ENCODE measurements at regions not wholly inside any gene's neighbourhood (a gene's known extent, or its start where the extent isn't known, plus 50 kb on each side); places are given as distances from the start of the nearest gene placed in this dataset.
A peak's percentile ranks its signal among the peaks of the same experiment; 100 is the strongest.
"Not testable (repeated sequence)": the region's sequence is repeated elsewhere in the genome, so short reads cannot be mapped to it uniquely, and the experiment has no call there.

DNA sequence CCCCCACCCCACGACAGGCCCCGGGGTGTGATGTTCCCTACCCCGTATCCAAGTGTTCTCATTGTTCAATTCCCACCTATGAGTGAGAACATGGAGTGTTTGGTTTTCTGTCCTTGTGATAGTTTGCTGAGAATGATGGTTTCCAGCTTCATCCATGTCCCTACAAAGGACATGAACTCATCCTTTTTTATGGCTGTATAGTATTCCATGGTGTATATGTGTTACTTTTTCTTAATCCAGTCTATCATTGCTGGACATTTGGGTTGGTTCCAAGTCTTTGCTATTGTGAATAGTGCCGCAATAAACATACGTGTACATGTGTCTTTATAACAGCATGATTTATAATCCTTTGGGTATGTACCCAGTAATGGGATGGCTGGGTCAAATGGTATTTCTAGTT lies 99.3 kb upstream of the RNU6-1 start:
- POLR2A ChIA-PET; DNase-seq; ATAC-seq; H3K4me1 Mint-ChIP-seq; CTCF ChIA-PET; H3K27ac Mint-ChIP-seq; H3K36me3 Mint-ChIP-seq (ENCODE audit: low read depth); H3K27me3 Mint-ChIP-seq; H3K4me3 Mint-ChIP-seq; intact Hi-C loops (cut with DNase I, micrococcal nuclease); H3K9me3 Mint-ChIP-seq (ENCODE audit: low read depth): not testable (repeated sequence)

DNA sequence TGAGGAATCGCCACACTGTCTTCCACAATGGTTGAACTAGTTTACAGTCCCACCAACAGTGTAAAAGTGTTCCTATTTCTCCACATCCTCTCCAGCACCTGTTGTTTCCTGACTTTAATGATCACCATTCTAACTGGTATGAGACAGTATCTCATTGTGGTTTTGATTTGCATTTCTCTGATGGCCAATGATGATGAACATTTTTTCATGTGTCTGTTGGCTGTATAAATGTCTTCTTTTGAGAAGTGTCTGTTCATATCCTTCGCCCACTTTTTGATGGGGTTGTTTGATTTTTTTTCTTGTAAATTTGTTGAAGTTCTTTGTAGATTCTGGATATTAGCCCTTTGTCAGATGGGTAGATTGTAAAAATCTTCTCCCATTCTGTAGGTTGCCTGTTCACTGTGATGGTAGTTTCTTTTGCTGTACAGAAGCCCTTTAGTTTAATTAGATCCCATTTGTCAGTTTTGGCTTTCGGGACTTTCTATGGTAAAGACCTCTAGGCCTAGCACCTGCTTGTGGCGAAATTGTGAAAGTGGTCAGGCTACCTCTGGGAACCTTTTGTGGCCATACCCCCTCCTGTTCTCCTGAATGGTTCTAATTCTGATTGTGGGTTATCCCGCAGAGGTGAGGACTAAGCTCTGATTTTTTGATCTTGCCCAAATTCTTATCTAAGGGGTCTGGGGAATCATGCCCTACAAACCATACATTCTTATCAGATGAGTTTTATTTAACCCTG lies 99.9 kb upstream of the RNU6-1 start:
- intact Hi-C loops (cut with DNase I, micrococcal nuclease) = not testable (repeated sequence)

DNA sequence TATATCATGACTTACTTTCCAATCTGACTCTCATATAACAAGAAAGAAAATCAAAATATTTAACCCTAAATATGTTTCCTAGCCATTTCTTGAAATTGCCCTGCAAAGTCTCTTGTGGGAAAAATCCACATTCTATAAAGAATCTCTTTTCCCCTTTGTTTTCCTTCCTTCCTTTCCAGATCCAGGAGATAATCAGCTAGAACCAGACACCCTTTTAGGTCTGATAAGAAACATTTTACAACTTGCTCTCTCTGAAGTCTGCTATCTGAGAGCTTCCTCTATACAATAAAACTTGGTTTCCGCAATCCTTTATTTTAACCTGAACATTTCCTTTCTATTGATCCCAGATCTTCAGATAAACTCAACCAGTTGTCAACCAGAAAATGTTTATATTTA lies 100.5 kb upstream of the RNU6-1 start:
- H3K27me3 Mint-ChIP-seq = no peaks in the 10 kb centered on the region
- ChIA-PET POLR2A (no interaction called here), CTCF (no interaction called here)
- no peaks in the 10 kb centered on the region for H3K9me3 Mint-ChIP-seq (ENCODE audit: low read depth)
- H3K27ac Mint-ChIP-seq = no peak overlapping the region
- no peak overlapping the region for H3K4me3 Mint-ChIP-seq
- DNase-seq = no peak
- no peaks in the 10 kb centered on the region for H3K36me3 Mint-ChIP-seq (ENCODE audit: low read depth)
- no peaks in the 10 kb centered on the region for H3K4me1 Mint-ChIP-seq
- ATAC-seq = no peak
- intact Hi-C loops (cut with DNase I, micrococcal nuclease) = no loop called here

More for the DNA sequence above, 99.9 kb upstream of the RNU6-1 start:
- DNase-seq; H3K9me3 Mint-ChIP-seq (ENCODE audit: low read depth); ATAC-seq; CTCF ChIA-PET; H3K27me3 Mint-ChIP-seq; POLR2A ChIA-PET; H3K27ac Mint-ChIP-seq; H3K36me3 Mint-ChIP-seq (ENCODE audit: low read depth); H3K4me1 Mint-ChIP-seq; H3K4me3 Mint-ChIP-seq: not testable (repeated sequence)

DNA sequence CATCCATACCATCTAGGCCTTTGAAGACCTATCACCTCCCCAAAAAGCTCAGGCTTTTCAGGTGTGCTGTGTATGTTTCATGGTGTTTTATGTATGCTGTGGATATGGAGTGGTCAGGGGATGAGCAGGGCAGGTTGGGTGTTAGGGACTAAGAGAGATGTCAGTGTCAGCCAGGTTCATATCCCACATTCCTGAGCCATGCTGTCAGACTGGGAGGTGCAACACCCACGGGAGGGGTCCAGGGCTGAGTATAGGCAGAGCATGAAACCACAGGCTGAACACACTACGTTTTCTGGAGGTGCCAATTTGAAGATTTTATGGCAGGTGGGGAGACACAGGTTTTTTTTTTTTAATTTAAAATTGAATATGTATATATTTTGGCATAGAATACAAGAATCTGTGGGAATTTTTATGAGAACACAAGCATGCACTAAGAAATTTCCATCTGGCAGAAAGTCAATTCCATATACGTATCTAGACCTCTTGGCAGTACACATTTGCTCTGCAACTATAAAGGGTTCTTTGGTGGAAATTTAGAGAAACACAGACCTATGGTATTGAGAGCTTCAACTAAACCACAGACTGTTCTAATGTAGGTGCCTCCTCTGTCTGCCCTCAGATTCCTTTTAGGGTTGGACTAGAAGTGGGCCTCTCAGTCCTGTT lies 101.9 kb upstream of the RNU6-1 start:
- Mint-ChIP-seq H3K4me1 (peaks cover 7% of the 10 kb centered on the region), H3K9me3 (ENCODE audit: low read depth) (no peaks in the 10 kb centered on the region), H3K27me3 (no peaks in the 10 kb centered on the region), H3K4me3 (no peak overlapping the region), H3K36me3 (ENCODE audit: low read depth) (no peaks in the 10 kb centered on the region), H3K27ac (no peak overlapping the region)
- CTCF ChIA-PET = no interaction called here
- no peak for DNase-seq
- intact Hi-C loops (cut with DNase I, micrococcal nuclease) = no loop called here
- ATAC-seq = no peak
- POLR2A ChIA-PET = no interaction called here

DNA sequence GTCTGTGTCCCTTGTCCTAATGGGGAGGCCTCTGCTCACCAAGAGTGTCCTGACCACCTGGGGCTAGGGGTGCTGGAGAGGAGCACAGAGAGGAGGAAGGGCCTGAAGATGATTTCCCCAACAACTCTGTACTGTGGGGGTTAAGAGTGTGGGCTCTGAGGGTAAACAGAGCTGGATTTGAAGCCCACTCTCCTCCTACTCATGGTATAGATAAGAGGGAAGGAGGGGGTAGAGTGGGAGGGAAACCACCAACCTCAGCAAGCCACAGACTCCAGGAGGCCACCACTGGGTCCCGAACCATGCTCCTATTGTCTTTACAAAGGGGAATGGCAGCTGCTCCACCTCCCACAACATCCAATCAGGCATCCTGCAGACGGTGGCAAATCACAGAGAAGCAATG lies 103.6 kb upstream of the RNU6-1 start:
- ChIA-PET CTCF (interaction anchor here (0.6 kb wide), 1 partner anchor 9 kb away, joined by 3 read pairs; no protein-coding TSS in a partner anchor), POLR2A (no interaction called here)
- Mint-ChIP-seq H3K27me3 (no peaks in the 10 kb centered on the region), H3K4me1 (peaks cover 10% of the 10 kb centered on the region), H3K4me3 (no peak overlapping the region), H3K36me3 (ENCODE audit: low read depth) (no peaks in the 10 kb centered on the region), H3K27ac (no peak overlapping the region), H3K9me3 (ENCODE audit: low read depth) (no peaks in the 10 kb centered on the region)
- DNase-seq (no peak), ATAC-seq (no peak)
- intact Hi-C loops (cut with DNase I, micrococcal nuclease) = no loop called here

DNA sequence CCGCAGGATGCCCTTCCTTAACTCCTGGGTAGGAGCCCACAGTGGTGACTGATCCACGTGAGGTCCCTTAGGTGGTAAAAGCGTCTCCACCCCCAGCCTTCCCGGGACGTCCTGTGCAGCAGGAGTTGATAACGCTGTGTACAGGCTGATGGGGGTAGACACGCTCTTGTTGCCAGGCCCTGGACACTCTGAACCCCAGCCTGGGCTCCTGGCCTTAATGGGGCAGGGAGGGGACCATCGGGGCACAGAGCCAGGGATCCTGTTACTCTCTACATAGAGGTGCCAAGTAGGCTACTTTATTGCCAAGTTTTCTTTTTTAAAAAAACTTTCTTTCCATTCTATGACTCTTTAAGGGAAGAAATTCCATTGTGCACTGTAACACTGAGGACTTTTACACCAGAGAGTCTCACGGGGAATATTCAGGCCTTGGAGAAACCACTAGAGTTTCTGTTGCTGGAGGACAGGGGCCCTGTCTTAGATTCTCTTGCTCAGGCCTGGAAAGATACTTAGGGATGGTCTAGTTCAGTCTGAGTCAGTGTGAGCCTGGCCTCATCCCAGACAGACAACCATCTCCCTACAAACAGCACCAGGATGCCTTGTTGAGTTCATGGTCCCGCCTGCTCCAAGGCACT lies 104.3 kb upstream of the RNU6-1 start:
- ChIA-PET CTCF (interaction anchor here (0.6 kb wide), 1 partner anchor 8 kb away, joined by 3 read pairs; no protein-coding TSS in a partner anchor), POLR2A (no interaction called here)
- DNase-seq = no peak
- Mint-ChIP-seq H3K9me3 (ENCODE audit: low read depth) (no peaks in the 10 kb centered on the region), H3K36me3 (ENCODE audit: low read depth) (no peaks in the 10 kb centered on the region), H3K27ac (no peak overlapping the region), H3K4me3 (no peak overlapping the region), H3K27me3 (no peaks in the 10 kb centered on the region), H3K4me1 (peaks cover 10% of the 10 kb centered on the region)
- intact Hi-C loops (cut with DNase I, micrococcal nuclease) = no loop called here
- ATAC-seq = no peak

DNA sequence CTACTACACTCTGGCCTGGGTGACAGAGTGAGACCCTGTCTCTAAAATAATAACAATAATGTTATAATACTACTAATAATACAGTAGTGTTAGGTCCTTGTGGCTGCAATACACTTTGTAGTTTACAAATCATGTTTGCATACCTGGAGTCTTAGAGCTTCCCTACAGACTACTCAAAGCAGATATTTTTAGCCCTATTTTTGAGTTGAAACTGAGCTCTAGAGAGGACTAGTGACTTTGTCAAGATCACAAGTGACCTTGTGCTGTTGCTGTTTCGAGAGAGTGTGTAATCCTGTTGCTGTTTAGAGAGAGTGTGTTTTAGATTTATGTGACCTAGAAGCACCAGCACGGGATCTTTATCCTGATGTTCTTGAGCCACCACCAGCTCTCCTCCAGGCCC lies 105.3 kb upstream of the RNU6-1 start:
- Mint-ChIP-seq H3K27me3 (no peaks in the 10 kb centered on the region), H3K36me3 (ENCODE audit: low read depth) (no peaks in the 10 kb centered on the region), H3K4me1 (peaks cover 10% of the 10 kb centered on the region), H3K9me3 (ENCODE audit: low read depth) (no peaks in the 10 kb centered on the region), H3K4me3 (no peak overlapping the region), H3K27ac (no peak overlapping the region)
- ATAC-seq = no peak
- intact Hi-C loops (cut with DNase I, micrococcal nuclease) = no loop called here
- CTCF ChIA-PET = no interaction called here
- no peak for DNase-seq
- POLR2A ChIA-PET = no interaction called here

DNA sequence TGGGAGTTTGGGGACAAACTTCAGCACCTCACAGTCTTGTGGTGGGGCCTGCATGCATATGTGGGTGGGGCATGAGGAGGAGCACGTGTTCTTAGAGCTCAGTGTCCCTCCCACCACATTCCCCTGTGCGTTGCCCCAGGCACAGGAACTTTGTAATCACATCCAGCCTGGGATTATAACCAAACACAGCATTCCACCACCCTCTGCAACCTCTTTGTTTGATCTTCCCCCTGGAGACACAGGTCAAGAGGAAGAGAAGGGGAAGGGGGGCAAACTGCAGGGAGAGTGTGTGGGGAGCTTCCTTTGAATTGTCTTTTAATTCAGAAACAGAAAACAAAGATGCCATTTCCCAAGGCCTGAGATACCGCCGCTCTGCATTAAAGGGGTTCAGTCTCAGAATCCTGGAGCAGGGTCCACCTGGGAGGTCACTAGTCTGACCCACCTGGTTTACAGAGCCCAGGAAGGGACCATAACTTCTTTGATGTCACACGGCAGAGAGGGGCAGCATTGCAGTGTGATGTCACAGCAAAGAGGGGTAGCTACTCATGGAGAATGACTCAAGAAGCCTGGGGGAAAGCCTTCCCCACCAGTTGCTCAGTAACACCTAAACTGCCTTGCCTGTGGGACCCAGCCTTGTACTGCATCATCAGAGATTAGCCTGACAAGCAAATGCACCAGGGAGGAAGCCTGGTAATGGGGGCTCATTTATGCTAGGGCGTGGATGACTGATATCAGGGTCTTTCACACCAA lies 106.3 kb upstream of the RNU6-1 start:
- H3K4me3 Mint-ChIP-seq = no peak overlapping the region
- H3K27ac Mint-ChIP-seq = no peak overlapping the region
- no peaks in the 10 kb centered on the region for H3K9me3 Mint-ChIP-seq (ENCODE audit: low read depth)
- ChIA-PET CTCF (interaction anchor here (0.7 to 1.3 kb wide), 3 partner anchors 11 to 247 kb away, joined by 3 read pairs; no protein-coding TSS in a partner anchor), POLR2A (no interaction called here)
- peak; percentile 19 for ATAC-seq
- H3K27me3 Mint-ChIP-seq = peaks cover 3% of the 10 kb centered on the region
- no peaks in the 10 kb centered on the region for H3K36me3 Mint-ChIP-seq (ENCODE audit: low read depth)
- intact Hi-C loops (cut with DNase I, micrococcal nuclease) = no loop called here
- peaks cover 10% of the 10 kb centered on the region for H3K4me1 Mint-ChIP-seq
- DNase-seq = no peak

DNA sequence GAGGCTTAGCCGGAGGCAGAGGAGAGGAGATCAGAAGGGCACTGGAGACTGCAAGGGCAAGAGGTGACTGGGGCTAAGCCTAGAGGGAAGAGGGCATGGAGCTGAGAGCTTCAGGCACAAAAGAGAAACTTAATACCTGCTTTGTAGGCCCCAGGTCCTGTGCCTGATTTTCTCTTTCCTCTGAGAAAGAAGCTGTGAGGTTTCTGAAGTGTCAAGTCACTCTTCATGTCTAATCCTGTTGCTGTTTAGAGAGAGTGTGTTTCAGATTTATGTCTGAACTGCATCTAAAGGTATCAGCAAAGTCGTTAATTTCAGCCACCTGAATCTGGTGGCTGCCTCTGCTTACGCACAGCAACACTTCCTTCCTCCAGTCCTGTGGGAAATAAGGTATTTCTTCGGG lies 106.9 kb upstream of the RNU6-1 start:
- no peak for DNase-seq
- Mint-ChIP-seq H3K27ac (no peak overlapping the region), H3K4me3 (no peak overlapping the region), H3K27me3 (peaks cover 3% of the 10 kb centered on the region), H3K9me3 (ENCODE audit: low read depth) (no peaks in the 10 kb centered on the region), H3K4me1 (peaks cover 10% of the 10 kb centered on the region), H3K36me3 (ENCODE audit: low read depth) (no peaks in the 10 kb centered on the region)
- intact Hi-C loops (cut with DNase I, micrococcal nuclease) = no loop called here
- CTCF ChIA-PET = interaction anchor here (0.7 to 1.3 kb wide), 4 partner anchors 11 to 250 kb away, joined by 3 read pairs; no protein-coding TSS in a partner anchor
- ATAC-seq = no peak
- POLR2A ChIA-PET = no interaction called here

DNA sequence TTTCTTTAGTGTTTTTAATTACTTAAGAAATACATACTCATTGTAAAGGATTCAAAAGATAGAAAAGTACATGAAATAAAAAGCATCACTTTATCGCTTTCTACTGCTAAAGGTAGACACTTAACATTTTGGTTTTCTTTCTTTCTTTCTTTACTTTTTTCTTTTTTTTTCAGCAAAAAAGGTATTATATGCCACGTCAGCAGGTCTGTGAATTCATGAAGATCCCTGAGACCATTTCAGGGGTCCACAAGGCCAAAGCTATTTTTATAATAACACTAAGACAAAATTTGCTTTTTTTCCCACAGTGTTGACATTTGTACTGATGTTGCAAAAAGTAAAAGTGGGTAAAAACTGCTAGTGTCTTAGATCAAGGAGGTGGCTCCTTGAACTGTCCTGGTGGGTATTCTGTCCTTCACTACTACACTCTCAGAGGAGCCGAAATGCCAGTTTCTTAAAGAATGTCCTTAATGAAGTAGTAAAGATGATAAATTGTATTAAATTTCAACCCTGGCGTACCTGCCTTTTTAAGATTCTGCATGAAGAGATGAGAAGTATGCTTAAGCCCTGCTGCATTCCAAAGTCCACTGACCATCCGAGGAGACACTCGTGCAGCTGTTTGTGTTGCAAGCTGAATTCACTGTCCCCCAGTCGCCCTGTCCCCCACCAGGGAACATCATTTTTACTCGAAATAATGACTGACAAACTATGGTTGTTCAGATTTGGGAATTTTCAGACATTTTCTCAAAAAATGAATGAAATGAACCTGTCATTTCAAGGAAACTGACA lies 106.7 kb upstream of the PIAS1 start:
- Mint-ChIP-seq H3K36me3 (ENCODE audit: low read depth) (no peaks in the 10 kb centered on the region), H3K9me3 (ENCODE audit: low read depth) (no peaks in the 10 kb centered on the region), H3K27ac (no peak overlapping the region), H3K27me3 (peaks cover 6% of the 10 kb centered on the region), H3K4me1 (peaks cover 10% of the 10 kb centered on the region), H3K4me3 (no peak overlapping the region)
- DNase-seq (no peak), ATAC-seq (no peak)
- CTCF ChIA-PET = interaction anchor here (0.7 to 1.3 kb wide), 4 partner anchors 10 to 249 kb away, joined by 3 read pairs; no protein-coding TSS in a partner anchor
- intact Hi-C loops (cut with DNase I, micrococcal nuclease) = no loop called here
- POLR2A ChIA-PET = no interaction called here

DNA sequence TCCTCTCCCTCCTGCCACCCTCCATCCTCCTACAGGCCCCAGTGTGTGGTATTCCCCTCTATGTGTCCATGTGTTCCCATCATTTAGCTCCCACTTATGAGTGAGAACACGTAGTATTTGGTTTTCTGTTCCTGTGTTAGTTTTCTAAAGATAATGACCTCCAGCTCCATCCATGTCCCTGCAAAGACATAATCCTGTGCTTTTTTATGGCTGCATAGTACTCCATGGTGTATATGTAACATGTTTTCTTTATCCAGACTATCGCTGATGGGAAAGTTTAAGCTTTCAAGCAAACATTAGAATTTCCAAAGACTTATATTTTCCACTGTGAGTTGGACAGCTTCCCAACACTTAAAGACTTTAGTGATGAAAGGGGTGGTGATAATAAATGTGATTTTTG lies 105.9 kb upstream of the PIAS1 start:
- DNase-seq (no peak), ATAC-seq (no peak)
- CTCF ChIA-PET = interaction anchor here (0.6 to 1.2 kb wide), 2 partner anchors 92 to 103 kb away, joined by 3 read pairs; no protein-coding TSS in a partner anchor
- Mint-ChIP-seq H3K27ac (no peak overlapping the region), H3K36me3 (ENCODE audit: low read depth) (no peaks in the 10 kb centered on the region), H3K27me3 (peaks cover 6% of the 10 kb centered on the region), H3K9me3 (ENCODE audit: low read depth) (no peaks in the 10 kb centered on the region), H3K4me3 (no peak overlapping the region), H3K4me1 (peaks cover 10% of the 10 kb centered on the region)
- intact Hi-C loops (cut with DNase I, micrococcal nuclease) = no loop called here
- POLR2A ChIA-PET = no interaction called here

Measured in activated CD4-positive, alpha-beta T cell treated with anti-CD3 and anti-CD28 coated beads for 36 hours (primary cell).